Memory B cell (primary cell): ENCODE measurements at regions not wholly inside any gene's neighbourhood (a gene's known extent, or its start where the extent isn't known, plus 50 kb on each side); places are given as distances from the start of the nearest gene placed in this dataset.
"Not testable (repeated sequence)": the region's sequence is repeated elsewhere in the genome, so short reads cannot be mapped to it uniquely, and the experiment has no call there.

Experiments used
- ATAC-seq: fragments of 150-1000 bp; cut with Tn5 transposase; 2 replicates; pipeline ENCODE4 v1.10.0; 2021; ENCODE audit warnings: low read depth, mild to moderate bottlenecking, moderate library complexity
- DNase-seq, 2 donors: peaks; one replicate each; pipeline ENCODE4 v3.0.0; 2022; ENCODE audit warnings: low spot score in 2 of 2
- H3K27ac Mint-ChIP-seq: one replicate; pipeline ENCODE4 v1.8.0; 2022; ENCODE audit warnings: mild to moderate bottlenecking, moderate library complexity, mixed read lengths
- H3K27me3 Mint-ChIP-seq: one replicate; pipeline ENCODE4 v1.8.0; 2022; ENCODE audit warnings: mixed read lengths
- H3K36me3 Mint-ChIP-seq: one replicate; pipeline ENCODE4 v1.8.0; 2022; ENCODE audit warnings: mild to moderate bottlenecking, mixed read lengths
- H3K4me1 Mint-ChIP-seq: one replicate; pipeline ENCODE4 v1.8.0; 2022; ENCODE audit warnings: mixed read lengths
- H3K4me3 Mint-ChIP-seq: one replicate; pipeline ENCODE4 v1.8.0; 2022; ENCODE audit warnings: mild to moderate bottlenecking, moderate library complexity, mixed read lengths
- H3K9me3 Mint-ChIP-seq: one replicate; pipeline ENCODE4 v1.8.0; 2022; ENCODE audit warnings: mixed read lengths

DNA sequence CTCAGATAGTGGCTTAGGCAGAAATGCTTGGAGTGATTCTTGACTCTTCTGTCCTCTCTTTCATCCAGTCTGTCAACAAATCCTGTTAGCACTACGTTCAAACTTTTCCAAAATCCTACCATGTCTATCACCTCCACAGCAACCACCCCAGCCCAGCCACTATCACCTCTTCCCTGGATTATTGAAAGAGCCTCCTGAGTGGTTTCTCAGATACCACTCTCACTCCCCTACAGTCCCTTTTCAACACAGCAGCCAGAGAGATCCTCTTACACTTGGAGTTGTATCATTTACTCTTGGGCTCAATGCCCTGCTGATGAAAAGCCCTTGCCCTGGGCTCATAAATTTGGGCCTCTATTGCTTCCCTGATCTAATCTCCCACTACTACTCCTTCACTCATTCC lies 218.9 kb downstream of the EXOC5 start:
- peaks cover 17% of the 10 kb centered on the region for H3K27me3 Mint-ChIP-seq

DNA sequence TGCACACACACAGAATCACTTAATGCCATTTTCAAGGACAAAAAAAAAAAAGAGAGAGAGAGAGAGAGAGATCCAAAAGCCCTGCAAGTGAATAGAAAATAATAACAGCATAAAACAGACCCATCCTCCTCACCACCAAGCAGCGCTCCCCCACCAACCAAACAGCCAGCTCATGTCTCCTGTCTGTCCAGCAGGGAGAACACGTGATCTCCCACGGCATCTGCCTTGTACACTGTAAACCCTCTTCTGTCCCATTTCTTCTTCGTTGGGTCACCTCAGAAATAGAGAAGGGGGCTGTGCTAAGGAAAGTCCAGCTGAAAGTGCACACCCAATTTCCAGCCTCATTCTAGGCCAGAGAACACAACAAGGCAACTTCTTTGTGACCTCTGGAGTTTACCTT lies 222.5 kb downstream of the EXOC5 start:
- H3K27me3 Mint-ChIP-seq = peaks cover 7% of the 10 kb centered on the region
- H3K4me3 Mint-ChIP-seq = no peak overlapping the region
- ATAC-seq (no peak), DNase-seq (no peak)
- peaks cover 1% of the 10 kb centered on the region for H3K36me3 Mint-ChIP-seq
- no peak overlapping the region for H3K27ac Mint-ChIP-seq
- H3K9me3 Mint-ChIP-seq = peaks cover 4% of the 10 kb centered on the region
- peaks cover 4% of the 10 kb centered on the region for H3K4me1 Mint-ChIP-seq

More for the DNA sequence above, 218.9 kb downstream of the EXOC5 start:
- no peaks in the 10 kb centered on the region for H3K36me3 Mint-ChIP-seq
- no peak overlapping the region for H3K4me3 Mint-ChIP-seq
- peaks cover under 1% of the 10 kb centered on the region for H3K9me3 Mint-ChIP-seq
- ATAC-seq = no peak
- DNase-seq = no peak
- peaks cover 2% of the 10 kb centered on the region for H3K4me1 Mint-ChIP-seq
- H3K27ac Mint-ChIP-seq = no peak overlapping the region

DNA sequence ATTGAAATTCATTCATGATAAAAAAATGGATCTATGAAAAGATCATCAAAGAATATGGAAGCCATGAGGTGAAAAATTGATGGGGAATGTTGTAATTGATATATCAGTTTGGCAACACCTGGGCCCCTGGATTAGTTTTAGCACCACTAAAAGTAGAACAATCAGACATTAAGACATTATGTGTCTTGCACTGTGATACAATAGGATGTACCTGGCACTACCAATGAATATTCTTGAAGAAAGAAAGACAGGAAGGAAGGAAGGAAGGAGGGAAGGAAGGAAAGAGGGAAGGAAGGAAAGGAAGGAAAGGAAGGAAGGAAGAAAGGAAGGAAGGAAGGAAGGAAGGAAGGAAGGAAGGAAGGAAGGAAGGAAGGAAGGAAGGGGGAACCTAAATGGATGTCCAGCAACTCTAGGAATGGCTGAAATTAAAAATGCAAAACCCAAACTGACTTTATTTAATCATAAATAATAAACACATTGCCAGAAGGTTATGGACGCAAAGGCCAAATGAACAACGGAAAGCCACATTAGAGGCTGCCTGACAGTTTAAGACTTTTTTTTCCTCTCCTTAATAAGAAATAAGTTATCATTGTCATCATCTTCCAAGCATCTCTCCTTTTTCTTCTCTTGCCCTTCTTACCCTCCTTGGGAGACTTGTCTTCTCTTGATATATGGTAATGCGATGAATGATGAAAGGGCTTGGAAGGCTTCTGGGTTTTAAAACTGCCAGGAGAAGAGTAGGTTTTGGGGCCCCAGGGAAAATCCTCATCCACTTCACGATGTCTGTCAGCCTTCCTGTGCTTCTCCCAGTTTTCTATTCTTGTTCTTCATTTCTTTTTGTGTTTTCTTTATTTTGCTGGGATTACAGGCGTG lies 224.4 kb downstream of the EXOC5 start:
- peaks cover 10% of the 10 kb centered on the region for H3K9me3 Mint-ChIP-seq
- not testable (repeated sequence) for H3K4me3 Mint-ChIP-seq, H3K36me3 Mint-ChIP-seq, H3K27me3 Mint-ChIP-seq, DNase-seq, H3K4me1 Mint-ChIP-seq, H3K27ac Mint-ChIP-seq, ATAC-seq

DNA sequence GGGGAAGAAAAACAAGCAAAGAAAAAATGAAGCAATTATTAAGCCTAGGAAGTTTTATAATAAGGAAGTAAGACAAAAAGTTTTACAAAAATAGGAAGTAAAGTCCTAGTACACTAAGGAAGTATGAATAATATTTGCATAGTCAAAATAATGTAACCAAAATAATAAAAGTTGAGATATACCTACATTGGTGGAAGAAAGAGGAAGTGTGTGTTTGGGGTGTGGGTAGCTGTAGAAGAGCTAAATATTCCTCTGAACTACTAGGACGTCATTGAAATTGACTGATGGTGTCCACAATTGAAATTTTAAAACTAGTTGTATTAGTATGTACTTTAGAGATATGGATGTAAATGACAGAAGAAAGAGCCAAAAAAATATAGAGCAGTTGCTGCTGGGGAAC lies 228.4 kb upstream of the OTX2 start:
- H3K27ac Mint-ChIP-seq = peak overlapping the region; percentile 70
- peak overlapping the region; percentile 57 for H3K4me3 Mint-ChIP-seq
- peaks cover 6% of the 10 kb centered on the region for H3K36me3 Mint-ChIP-seq
- peaks cover 2% of the 10 kb centered on the region for H3K27me3 Mint-ChIP-seq
- H3K9me3 Mint-ChIP-seq = peaks cover 12% of the 10 kb centered on the region
- peaks cover 10% of the 10 kb centered on the region for H3K4me1 Mint-ChIP-seq
- ATAC-seq = peak; percentile 99
- DNase-seq = peak in 1 of 2 donors; percentile 28

DNA sequence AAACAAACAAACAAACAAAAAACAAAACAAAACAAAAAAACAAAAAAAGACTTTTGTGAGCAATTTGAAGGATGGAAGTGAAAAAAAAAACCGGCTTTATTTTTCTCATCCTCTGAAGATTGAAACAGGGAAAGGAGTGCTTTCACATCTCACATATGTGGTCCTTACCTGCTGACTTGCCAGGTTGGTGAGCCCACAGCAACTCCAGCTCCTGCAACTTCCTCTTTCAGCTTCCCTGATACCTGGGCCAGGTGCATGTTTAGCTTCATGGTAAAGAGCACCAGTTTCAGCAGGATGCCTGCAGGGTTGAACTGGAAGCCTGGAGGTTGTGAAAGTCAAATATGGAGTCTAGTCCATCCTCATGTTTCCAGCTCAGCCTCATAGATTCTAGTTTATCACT lies 221.2 kb upstream of the OTX2 start:
- no peak overlapping the region for H3K27ac Mint-ChIP-seq
- no peak for DNase-seq
- H3K4me1 Mint-ChIP-seq = no peaks in the 10 kb centered on the region
- no peaks in the 10 kb centered on the region for H3K36me3 Mint-ChIP-seq
- ATAC-seq = no peak
- no peaks in the 10 kb centered on the region for H3K27me3 Mint-ChIP-seq
- peaks cover 11% of the 10 kb centered on the region for H3K9me3 Mint-ChIP-seq
- H3K4me3 Mint-ChIP-seq = no peak overlapping the region

DNA sequence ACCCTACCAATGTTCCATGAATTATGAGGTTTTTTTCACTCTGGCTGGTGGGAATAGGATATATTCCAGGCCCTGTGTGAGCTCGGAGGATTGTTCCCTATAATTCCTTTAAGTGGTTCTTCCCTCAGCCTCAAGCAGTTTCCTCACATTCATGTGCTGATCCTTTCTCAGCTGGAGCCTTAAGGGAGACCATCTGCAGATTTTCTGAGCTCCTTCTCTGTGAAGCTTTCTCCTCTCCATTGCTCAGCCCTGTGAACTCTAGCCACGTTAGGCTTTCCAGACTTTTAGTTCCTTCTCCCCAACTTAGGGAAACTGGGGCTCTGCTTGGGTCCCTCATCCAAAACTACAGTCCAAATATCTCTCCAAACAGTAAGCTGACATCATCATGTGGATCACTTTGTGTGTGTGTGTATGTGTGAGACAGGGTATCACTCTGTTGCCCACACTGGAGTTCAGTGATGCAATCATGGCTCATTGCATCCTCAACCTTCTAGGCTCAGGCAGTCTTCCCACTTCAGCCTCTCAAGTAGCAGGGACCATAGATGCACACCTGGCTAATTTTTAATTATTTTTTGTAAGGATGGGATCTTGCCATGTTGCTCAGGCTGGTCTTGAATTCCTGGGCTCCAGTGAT lies 219.5 kb upstream of the OTX2 start:
- ATAC-seq (no peak), DNase-seq (no peak)
- Mint-ChIP-seq H3K27me3 (no peaks in the 10 kb centered on the region), H3K36me3 (no peaks in the 10 kb centered on the region), H3K9me3 (peaks cover 11% of the 10 kb centered on the region), H3K4me3 (no peak overlapping the region), H3K27ac (no peak overlapping the region), H3K4me1 (no peaks in the 10 kb centered on the region)

DNA sequence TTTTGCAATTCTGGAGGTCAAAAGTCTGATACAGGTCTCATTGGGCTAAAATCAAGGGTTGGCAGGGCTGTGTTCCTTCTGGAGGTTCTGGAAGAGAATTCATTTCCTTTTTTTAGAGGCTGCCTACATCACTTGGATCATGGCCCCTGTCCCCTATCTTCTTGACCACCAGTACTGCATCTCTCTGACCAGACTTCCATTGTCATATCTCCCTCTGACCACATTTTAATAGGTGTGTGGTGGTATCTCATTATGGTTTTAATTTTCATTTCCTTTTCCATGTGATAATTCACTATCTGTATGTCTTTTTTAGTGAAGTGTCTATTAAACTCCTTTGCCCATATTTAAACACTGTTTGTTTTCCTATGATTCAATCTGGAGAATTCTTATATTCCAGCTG lies 215.2 kb upstream of the OTX2 start:
- Mint-ChIP-seq H3K4me1 (no peaks in the 10 kb centered on the region), H3K9me3 (peaks cover 9% of the 10 kb centered on the region), H3K4me3 (no peak overlapping the region), H3K36me3 (no peaks in the 10 kb centered on the region), H3K27ac (no peak overlapping the region), H3K27me3 (no peaks in the 10 kb centered on the region)
- DNase-seq = no peak
- no peak for ATAC-seq

DNA sequence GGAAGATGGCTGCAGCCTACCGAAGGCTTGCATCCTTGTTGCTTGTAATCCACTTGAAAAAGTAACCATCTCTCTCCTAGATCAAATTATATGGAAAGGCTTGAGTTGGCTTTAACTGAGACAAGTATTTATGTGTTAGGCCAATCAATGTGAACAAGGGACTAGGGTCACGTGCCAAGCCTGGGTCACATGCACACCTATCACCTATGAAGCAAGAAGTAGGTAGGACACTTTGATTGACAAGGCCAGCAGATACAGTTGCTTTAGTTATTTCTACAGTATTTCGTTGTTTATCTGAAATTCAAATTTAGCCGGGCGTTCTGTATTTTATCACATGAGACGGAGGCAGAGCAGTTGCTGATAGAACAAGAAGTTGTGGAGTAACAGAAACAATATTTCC lies 212.3 kb upstream of the OTX2 start:
- Mint-ChIP-seq H3K4me1 (no peaks in the 10 kb centered on the region), H3K27ac (no peak overlapping the region), H3K9me3 (peaks cover 6% of the 10 kb centered on the region), H3K4me3 (no peak overlapping the region), H3K36me3 (no peaks in the 10 kb centered on the region), H3K27me3 (peaks cover 2% of the 10 kb centered on the region)
- ATAC-seq (no peak), DNase-seq (no peak)

DNA sequence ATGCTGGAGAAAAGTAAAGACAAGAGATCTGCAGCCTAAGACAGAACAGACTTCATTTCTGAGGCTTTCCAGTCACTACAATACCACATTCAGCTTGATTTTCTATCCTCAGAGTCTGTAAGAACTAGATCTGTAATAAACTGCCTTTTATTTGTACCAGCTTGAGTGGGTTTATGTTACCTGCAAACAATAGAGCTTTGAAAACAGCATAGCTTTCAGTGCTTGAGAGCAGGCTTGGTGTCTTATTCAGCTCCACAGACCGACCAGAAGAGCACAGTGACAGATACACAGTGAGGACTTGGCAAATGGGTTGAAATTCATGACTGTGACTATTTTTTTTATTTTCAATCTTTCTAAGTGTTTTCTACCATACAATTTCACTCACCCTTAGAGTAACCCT lies 207.8 kb upstream of the OTX2 start:
- Mint-ChIP-seq H3K9me3 (peaks cover 9% of the 10 kb centered on the region), H3K27ac (no peak overlapping the region), H3K27me3 (peaks cover 2% of the 10 kb centered on the region), H3K4me3 (no peak overlapping the region), H3K36me3 (no peaks in the 10 kb centered on the region), H3K4me1 (no peaks in the 10 kb centered on the region)
- ATAC-seq (no peak), DNase-seq (no peak)

DNA sequence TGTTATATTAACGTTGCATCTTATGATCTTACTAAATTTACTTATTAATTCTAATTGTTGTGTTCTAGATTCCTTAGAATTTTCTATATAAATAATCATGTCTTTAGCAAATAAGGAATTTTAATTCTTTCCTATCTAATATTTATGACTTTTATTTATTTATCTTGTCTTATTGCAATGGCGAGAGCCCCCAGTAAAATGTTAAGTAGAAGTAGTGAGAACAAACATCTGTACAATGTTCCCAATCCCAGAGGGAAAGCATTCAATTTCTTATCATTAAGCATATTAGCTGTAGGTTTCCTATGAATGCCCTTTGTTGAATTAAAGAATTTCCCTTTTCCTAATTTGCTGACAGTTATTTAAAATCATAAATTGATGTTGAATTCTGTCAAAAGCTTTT lies 203.7 kb upstream of the OTX2 start:
- ATAC-seq (no peak), DNase-seq (no peak)
- no peak overlapping the region for H3K27ac Mint-ChIP-seq
- peaks cover 4% of the 10 kb centered on the region for H3K27me3 Mint-ChIP-seq
- H3K4me3 Mint-ChIP-seq = no peak overlapping the region
- H3K4me1 Mint-ChIP-seq = peaks cover 3% of the 10 kb centered on the region
- peaks cover 1% of the 10 kb centered on the region for H3K36me3 Mint-ChIP-seq
- H3K9me3 Mint-ChIP-seq = peaks cover 10% of the 10 kb centered on the region

DNA sequence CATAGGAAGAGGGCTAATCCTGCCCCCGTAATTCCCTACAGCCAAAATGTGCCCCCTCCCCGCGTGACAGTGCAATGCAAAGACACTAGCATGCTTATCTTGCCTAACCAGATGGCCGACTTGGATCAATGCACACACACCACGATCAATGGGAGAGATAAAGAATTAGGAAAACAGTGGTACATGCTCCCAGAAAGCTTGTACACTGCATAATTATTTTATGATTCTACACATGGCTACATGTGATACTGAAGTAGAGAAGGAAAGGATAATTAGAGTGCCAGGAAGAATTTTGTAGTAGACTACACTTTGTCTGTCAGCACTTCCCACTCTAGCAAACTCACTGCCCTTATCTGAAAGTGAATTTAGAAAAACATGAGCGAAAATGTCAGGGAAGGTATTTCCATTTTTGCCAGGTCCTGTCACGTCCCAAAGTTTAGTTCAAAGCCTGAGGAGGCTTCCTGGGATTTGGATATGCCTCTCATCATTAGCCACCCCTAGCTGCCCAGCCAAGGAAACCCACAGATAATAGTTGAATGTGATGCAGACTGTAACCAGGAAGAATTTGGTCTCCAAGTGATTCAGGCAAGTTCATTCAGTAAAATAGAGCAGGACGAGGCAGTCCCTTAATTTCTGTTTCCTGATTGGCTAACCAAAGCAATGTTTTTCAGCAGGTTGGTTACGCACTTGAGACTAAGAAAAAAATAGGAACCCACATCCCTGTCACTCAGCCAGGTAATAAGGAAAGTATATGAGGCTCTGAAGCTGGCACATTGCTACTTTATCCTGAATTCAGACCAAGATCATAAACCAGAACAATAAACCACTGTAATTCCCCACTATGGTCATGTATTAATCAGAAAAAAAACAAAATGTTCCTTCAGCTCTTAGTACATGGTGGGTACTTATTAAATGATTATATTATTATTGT lies 199.6 kb upstream of the OTX2 start:
- Mint-ChIP-seq H3K27me3 (peaks cover 4% of the 10 kb centered on the region), H3K9me3 (peaks cover 6% of the 10 kb centered on the region), H3K4me3 (no peak overlapping the region), H3K27ac (no peak overlapping the region), H3K4me1 (peaks cover 3% of the 10 kb centered on the region), H3K36me3 (peaks cover 1% of the 10 kb centered on the region)
- no peak for ATAC-seq
- DNase-seq = no peak

DNA sequence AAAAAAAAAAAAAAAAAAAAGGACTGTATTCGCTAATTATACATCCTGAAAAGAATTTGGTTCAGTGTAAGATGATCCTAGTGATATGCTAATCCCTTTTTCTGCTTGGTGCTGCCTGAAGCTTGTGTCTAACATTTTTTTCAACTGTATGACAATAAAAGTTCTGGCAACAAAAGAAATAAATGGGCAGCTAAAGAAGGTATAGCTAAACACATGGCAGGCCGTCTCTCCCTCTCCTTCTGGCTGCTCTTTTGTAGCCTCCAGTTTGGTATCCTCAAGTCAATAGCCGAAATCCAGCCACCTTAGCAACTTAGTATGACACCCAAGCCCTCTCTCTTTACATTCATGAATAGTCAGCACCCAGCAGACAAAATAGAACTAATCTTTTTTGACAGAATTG lies 198.3 kb upstream of the OTX2 start:
- H3K9me3 Mint-ChIP-seq = peaks cover 4% of the 10 kb centered on the region
- peaks cover 1% of the 10 kb centered on the region for H3K36me3 Mint-ChIP-seq
- peaks cover 4% of the 10 kb centered on the region for H3K27me3 Mint-ChIP-seq
- peaks cover 3% of the 10 kb centered on the region for H3K4me1 Mint-ChIP-seq
- H3K4me3 Mint-ChIP-seq = no peak overlapping the region
- ATAC-seq (no peak), DNase-seq (no peak)
- H3K27ac Mint-ChIP-seq = no peak overlapping the region

DNA sequence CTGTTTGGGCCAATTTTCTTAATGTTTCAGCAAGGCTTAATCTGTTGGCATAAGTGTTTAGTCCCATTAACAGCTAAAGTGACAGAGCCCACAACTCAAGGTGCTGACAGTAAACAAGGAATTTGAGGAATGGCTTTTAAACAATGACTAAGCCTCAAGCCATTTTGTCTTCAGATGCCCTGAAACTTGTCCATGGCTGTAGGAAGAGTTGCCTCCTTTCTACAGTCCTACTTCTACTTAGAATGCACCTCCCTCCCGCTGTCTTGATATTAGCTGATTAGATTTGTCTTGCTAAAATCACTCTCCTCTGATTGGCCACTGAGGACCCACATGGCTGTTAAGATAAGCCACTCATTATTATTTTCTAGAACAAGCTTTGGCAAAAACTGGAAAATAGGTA lies 188.4 kb upstream of the OTX2 start:
- DNase-seq (no peak), ATAC-seq (no peak)
- H3K4me3 Mint-ChIP-seq = no peak overlapping the region
- H3K4me1 Mint-ChIP-seq = no peaks in the 10 kb centered on the region
- H3K36me3 Mint-ChIP-seq = no peaks in the 10 kb centered on the region
- H3K27ac Mint-ChIP-seq = no peak overlapping the region
- no peaks in the 10 kb centered on the region for H3K9me3 Mint-ChIP-seq
- peaks cover 2% of the 10 kb centered on the region for H3K27me3 Mint-ChIP-seq
